ENCODE measurements at regions not wholly inside any gene's neighbourhood (a gene's known extent, or its start where the extent isn't known, plus 50 kb on each side); places are given as distances from the start of the nearest gene placed in this dataset.

DNA sequence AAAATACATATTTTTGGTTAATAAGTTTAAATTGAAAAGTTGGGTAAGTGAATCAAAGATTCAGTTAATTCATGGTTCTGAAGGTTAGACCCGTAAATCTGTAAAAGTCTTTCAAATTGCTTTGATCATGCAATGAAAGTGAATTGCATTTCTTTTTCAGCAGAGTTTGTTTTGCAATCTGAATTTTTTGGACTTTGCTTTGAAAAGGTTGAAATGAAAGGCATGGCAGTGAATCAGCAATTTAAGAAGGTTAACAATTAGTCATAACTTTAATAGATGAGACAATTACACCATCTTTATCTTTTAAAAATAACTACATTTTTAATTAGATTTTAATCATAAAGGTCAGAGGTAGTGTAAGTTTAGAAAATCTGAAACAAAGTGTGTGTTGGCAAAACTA, 310.9 kb upstream of the KCNJ16 start:
- WGBS, 2 donors = 85 to 91% methylated on average over 1 of the region's 1 CpG
- no peak overlapping the region for H3K27ac ChIP-seq
- H3K36me3 ChIP-seq = no peaks in the 10 kb centered on the region
- H3K27me3 ChIP-seq = no peaks in the 10 kb centered on the region
- no peak overlapping the region for H3K4me3 ChIP-seq
- ATAC-seq (ENCODE audit: low FRiP score in 2 of 2) (no peak), DNase-seq (no peak)
- TF ChIP-seq EP300 (IDR thresholded peaks at IDR 0.05) (no peak), POLR2A (IDR thresholded peaks at IDR 0.05) (no peak), POLR2AphosphoS5 (IDR thresholded peaks at IDR 0.05) (no peak)
- TF ChIP-seq, protein P1, sequence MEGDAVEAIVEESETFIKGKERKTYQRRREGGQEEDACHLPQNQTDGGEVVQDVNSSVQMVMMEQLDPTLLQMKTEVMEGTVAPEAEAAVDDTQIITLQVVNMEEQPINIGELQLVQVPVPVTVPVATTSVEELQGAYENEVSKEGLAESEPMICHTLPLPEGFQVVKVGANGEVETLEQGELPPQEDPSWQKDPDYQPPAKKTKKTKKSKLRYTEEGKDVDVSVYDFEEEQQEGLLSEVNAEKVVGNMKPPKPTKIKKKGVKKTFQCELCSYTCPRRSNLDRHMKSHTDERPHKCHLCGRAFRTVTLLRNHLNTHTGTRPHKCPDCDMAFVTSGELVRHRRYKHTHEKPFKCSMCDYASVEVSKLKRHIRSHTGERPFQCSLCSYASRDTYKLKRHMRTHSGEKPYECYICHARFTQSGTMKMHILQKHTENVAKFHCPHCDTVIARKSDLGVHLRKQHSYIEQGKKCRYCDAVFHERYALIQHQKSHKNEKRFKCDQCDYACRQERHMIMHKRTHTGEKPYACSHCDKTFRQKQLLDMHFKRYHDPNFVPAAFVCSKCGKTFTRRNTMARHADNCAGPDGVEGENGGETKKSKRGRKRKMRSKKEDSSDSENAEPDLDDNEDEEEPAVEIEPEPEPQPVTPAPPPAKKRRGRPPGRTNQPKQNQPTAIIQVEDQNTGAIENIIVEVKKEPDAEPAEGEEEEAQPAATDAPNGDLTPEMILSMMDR (IDR thresholded peaks at IDR 0.05) = no peak
- no peaks in the 10 kb centered on the region for H3K9me3 ChIP-seq
- peaks cover 0 to 17% (median 4%) of the 10 kb centered on the region in 4 donors for H3K4me1 ChIP-seq

GRCh38 chr17:69769050-69769449, 306.0 kb upstream of the KCNJ16 start:
- ATAC-seq (ENCODE audit: low FRiP score in 2 of 2) (no peak), DNase-seq (no peak)
- TF ChIP-seq EP300 (IDR thresholded peaks at IDR 0.05) = no peak
- TF ChIP-seq, protein P1 (IDR thresholded peaks at IDR 0.05) = no peak
- TF ChIP-seq POLR2AphosphoS5 (IDR thresholded peaks at IDR 0.05) = no peak
- no peak for TF ChIP-seq POLR2A (IDR thresholded peaks at IDR 0.05)
- Histone ChIP-seq H3K36me3 (no peaks in the 10 kb centered on the region), H3K27me3 (no peaks in the 10 kb centered on the region), H3K4me1 (no peaks in the 10 kb centered on the region), H3K9me3 (no peaks in the 10 kb centered on the region), H3K27ac (no peak overlapping the region), H3K4me3 (no peak overlapping the region)
- 85 to 91% methylated on average over 4 of the region's 4 CpGs for WGBS, 2 donors

DNA sequence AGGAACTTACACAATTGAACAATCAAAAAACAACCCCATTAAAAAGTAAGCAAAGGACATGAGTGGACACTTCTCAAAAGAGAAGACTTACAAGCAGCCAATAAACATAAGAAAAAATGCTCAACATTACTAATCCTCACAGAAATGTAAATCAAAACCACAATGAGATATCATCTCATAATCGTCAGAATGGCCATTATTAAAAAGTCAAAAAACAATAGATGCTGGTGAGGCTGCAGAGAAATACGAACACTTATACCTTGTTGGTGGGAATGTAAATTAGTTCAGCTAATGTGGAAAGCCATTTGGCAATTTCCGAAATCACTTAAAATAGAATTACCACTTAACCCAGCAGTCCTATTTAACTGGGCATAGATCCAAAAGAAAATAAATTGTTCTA, 301.9 kb upstream of the KCNJ16 start:
- TF ChIP-seq POLR2A (IDR thresholded peaks at IDR 0.05) (no peak), POLR2AphosphoS5 (IDR thresholded peaks at IDR 0.05) (no peak), EP300 (IDR thresholded peaks at IDR 0.05) (no peak)
- TF ChIP-seq, protein P1 (IDR thresholded peaks at IDR 0.05) = no peak
- ATAC-seq (ENCODE audit: low FRiP score in 2 of 2) (no peak), DNase-seq (no peak)
- Histone ChIP-seq H3K9me3 (no peaks in the 10 kb centered on the region), H3K27ac (no peak overlapping the region), H3K4me1 (no peaks in the 10 kb centered on the region), H3K4me3 (no peak overlapping the region), H3K36me3 (no peaks in the 10 kb centered on the region), H3K27me3 (no peaks in the 10 kb centered on the region)
- WGBS, 2 donors = 55 to 57% methylated on average over 3 of the region's 3 CpGs

DNA sequence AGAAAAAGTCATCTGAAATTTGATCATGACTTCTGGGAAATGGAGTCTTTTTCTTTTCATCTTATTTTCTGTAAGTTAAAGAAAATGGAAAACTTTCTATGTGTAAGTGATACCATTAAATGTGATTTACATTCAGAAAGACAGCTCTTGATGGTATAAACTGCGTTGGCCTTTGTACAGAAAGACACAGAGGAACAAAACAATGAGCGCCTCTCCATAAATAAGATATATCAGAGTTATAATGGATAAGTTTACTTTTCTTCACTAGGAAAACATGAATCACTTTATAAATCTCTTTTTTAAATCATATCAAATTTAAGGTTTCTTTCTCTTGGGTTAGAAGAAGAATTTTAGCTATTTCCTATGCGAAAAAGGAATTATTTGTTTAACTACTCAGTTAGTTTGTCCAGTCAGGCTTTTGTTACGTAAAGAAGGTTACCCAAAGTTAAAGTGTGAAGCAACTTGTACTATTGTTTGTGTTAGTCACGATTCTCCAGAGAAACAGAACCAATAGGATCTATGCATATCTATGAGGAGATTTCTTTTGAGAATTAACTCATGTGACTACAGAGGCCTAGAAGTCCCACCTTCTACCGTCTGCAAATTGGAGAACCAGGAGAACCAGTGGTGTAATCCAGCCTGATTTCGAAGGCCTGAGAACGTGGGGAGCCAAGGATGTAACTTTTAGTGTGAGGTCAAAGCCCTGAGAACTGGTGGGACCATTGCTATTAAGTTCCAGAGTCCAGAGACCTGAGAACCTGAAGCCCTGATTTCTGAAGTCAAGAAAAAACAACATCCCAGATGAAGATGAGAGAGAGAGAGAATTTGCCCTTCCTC, 295.4 kb upstream of the KCNJ16 start:
- Histone ChIP-seq H3K27me3 (no peaks in the 10 kb centered on the region), H3K4me1 (no peaks in the 10 kb centered on the region), H3K36me3 (no peaks in the 10 kb centered on the region), H3K9me3 (no peaks in the 10 kb centered on the region), H3K4me3 (no peak overlapping the region), H3K27ac (no peak overlapping the region)
- 67 to 72% methylated on average over 8 of the region's 8 CpGs for WGBS, 2 donors
- no peak for TF ChIP-seq EP300 (IDR thresholded peaks at IDR 0.05)
- TF ChIP-seq POLR2AphosphoS5 (IDR thresholded peaks at IDR 0.05) = no peak
- TF ChIP-seq, protein P1 (IDR thresholded peaks at IDR 0.05) = no peak
- TF ChIP-seq POLR2A (IDR thresholded peaks at IDR 0.05) = no peak
- ATAC-seq (ENCODE audit: low FRiP score in 2 of 2) = no peak
- no peak for DNase-seq

- Histone ChIP-seq H3K4me3 (no peak overlapping the region), H3K27ac (no peak overlapping the region), H3K4me1 (no peaks in the 10 kb centered on the region), H3K36me3 (no peaks in the 10 kb centered on the region), H3K27me3 (no peaks in the 10 kb centered on the region), H3K9me3 (no peaks in the 10 kb centered on the region)
- DNase-seq (no peak), ATAC-seq (ENCODE audit: low FRiP score in 2 of 2) (no peak)
- WGBS, 2 donors = 83 to 89% methylated on average over 3 of the region's 3 CpGs
- no peak for TF ChIP-seq POLR2A (IDR thresholded peaks at IDR 0.05)
- TF ChIP-seq, protein P1 (IDR thresholded peaks at IDR 0.05) = no peak
- no peak for TF ChIP-seq EP300 (IDR thresholded peaks at IDR 0.05)
- TF ChIP-seq POLR2AphosphoS5 (IDR thresholded peaks at IDR 0.05) = no peak
Measured at GRCh38 chr17:69783865-69784264, 291.2 kb upstream of the KCNJ16 start.

Measured in upper lobe of left lung (tissue), 6 donors.